ENCODE measurements at regions not wholly inside any gene's neighbourhood (a gene's known extent, or its start where the extent isn't known, plus 50 kb on each side); places are given as distances from the start of the nearest gene placed in this dataset.

DNA sequence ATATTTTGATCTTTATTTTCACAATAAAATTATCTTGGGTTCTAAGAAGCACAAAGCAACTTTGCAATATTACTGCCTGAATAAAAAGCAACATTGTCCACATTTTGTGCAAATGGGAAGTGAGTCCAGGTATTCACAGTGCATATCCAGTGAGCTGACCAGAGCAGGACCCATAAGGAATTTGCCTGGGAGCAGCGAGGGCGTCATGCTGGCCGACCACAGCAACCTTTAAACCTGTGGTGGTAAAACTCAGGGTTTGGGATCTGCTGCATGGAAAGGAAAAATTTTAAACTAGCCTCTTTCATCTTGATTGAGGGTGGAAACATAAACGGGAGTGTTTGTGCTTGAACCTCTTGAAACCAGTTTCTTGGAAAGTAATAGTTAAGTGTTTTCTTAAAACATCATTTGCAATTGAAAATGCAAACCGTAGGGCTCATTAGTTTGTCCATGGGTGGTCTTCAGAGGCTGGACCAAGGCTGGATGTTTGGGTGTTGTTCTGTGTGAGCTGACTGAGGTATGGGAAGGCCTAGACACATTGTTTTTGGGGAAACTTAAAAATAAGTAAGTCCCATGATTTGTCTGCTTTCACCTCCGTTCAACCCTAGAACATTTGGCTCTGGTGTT, 85.0 kb upstream of the ANKH start:
- ATAC-seq = no peak
- TF ChIP-seq, protein P1, sequence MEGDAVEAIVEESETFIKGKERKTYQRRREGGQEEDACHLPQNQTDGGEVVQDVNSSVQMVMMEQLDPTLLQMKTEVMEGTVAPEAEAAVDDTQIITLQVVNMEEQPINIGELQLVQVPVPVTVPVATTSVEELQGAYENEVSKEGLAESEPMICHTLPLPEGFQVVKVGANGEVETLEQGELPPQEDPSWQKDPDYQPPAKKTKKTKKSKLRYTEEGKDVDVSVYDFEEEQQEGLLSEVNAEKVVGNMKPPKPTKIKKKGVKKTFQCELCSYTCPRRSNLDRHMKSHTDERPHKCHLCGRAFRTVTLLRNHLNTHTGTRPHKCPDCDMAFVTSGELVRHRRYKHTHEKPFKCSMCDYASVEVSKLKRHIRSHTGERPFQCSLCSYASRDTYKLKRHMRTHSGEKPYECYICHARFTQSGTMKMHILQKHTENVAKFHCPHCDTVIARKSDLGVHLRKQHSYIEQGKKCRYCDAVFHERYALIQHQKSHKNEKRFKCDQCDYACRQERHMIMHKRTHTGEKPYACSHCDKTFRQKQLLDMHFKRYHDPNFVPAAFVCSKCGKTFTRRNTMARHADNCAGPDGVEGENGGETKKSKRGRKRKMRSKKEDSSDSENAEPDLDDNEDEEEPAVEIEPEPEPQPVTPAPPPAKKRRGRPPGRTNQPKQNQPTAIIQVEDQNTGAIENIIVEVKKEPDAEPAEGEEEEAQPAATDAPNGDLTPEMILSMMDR (IDR thresholded peaks at IDR 0.05) = no peak
- Histone ChIP-seq H3K4me3 (no peak overlapping the region), H3K27me3 (no peaks in the 10 kb centered on the region), H3K27ac (no peak overlapping the region), H3K9me3 (no peaks in the 10 kb centered on the region), H3K36me3 (no peaks in the 10 kb centered on the region), H3K4me1 (no peaks in the 10 kb centered on the region)
- intact Hi-C loops (cut with DNase I) = no loop called here
- DNase-seq = no peak

DNA sequence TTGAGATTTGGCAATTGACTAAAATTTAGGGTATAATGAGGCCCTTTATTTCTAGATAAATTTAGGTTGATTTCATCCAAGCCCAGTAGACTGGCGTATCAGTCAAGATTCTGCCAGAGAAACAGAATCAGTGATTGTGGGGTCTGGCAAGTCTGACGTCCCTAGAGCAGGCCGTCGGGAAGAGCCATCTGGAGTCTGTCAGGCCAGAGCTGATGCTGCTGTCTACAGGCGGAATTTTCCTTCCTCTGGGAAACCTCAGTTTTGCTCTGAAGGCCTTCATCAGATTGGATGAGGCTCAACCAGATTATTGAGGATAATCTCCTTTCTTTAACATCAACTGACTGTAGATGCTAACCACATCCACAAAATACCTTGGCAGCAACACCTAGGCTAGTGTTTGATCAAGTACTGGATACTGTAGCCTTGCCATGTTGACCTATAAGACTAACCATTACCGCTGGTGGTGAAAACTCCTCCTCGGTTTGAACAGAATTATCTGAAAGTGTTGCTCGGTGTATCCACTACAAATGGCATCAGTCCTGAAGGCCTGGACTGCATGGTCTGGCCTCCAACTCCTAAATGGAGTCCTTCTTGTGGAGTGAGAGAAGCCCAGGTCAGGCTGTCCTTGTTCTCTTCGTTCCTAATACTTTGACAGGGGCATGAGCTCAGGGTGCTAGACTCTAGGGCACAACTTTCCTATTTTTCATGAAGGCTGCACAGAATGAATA, 83.2 kb upstream of the ANKH start:
- DNase-seq (peak in 1 of 4 donors; percentile 7), ATAC-seq (no peak)
- TF ChIP-seq, protein P1 (IDR thresholded peaks at IDR 0.05) = no peak
- Histone ChIP-seq H3K9me3 (no peaks in the 10 kb centered on the region), H3K27ac (no peak overlapping the region), H3K36me3 (no peaks in the 10 kb centered on the region), H3K27me3 (no peaks in the 10 kb centered on the region), H3K4me1 (no peaks in the 10 kb centered on the region), H3K4me3 (no peak overlapping the region)
- intact Hi-C loops (cut with DNase I) = no loop called here

DNA sequence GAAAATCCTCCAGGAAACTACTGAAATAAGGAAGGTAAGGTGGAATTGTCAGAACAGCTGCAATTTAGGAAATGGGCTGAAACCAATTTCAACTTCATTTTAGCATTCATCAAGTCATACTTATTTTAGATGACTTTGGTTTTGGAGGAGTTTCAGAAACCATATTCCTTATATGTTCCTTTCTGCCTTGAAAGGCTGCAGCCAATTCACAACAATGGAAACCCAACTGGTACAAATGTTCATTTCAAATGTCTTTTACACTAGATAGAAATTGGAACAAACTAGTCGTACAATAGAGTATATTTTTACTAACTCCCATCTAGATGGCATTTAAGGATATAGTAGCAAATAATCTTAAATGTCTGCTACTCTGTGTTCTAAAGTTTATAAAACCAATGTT, 82.6 kb upstream of the ANKH start:
- Histone ChIP-seq H3K4me1 (no peaks in the 10 kb centered on the region), H3K27ac (no peak overlapping the region), H3K27me3 (no peaks in the 10 kb centered on the region), H3K9me3 (no peaks in the 10 kb centered on the region), H3K4me3 (no peak overlapping the region), H3K36me3 (no peaks in the 10 kb centered on the region)
- intact Hi-C loops (cut with DNase I) = no loop called here
- ATAC-seq (no peak), DNase-seq (no peak)
- TF ChIP-seq, protein P1 (IDR thresholded peaks at IDR 0.05) = no peak

DNA sequence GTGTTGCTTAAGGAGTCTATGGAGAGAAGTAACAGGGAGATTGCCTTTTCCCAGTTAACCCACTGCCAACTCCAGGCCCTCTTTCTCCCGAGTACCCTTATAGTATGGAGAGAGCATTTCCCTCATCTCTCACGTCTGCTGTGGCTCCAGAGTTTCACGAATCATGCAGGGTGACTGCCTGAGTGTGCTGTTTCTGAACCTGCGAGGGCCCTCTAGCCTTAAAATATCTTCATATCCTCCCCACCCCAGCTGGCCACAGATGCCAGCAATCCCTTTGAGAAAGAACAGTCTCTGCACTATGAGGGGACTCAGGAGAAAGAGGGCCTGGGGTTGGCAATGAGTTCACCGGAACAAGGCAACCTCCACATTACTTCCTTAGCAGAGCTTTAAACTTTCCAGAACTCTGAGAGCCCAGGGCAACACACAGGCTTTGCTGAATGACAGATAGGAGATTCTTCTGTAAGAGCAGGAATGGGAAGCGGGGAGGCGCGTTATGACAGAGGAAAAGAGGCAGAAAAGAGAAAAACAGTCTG, 81.6 kb upstream of the ANKH start:
- Histone ChIP-seq H3K9me3 (no peaks in the 10 kb centered on the region), H3K4me3 (no peak overlapping the region), H3K27me3 (no peaks in the 10 kb centered on the region), H3K27ac (no peak overlapping the region), H3K4me1 (no peaks in the 10 kb centered on the region), H3K36me3 (no peaks in the 10 kb centered on the region)
- intact Hi-C loops (cut with DNase I) = no loop called here
- no peak for ATAC-seq
- no peak for DNase-seq
- TF ChIP-seq, protein P1 (IDR thresholded peaks at IDR 0.05) = no peak

DNA sequence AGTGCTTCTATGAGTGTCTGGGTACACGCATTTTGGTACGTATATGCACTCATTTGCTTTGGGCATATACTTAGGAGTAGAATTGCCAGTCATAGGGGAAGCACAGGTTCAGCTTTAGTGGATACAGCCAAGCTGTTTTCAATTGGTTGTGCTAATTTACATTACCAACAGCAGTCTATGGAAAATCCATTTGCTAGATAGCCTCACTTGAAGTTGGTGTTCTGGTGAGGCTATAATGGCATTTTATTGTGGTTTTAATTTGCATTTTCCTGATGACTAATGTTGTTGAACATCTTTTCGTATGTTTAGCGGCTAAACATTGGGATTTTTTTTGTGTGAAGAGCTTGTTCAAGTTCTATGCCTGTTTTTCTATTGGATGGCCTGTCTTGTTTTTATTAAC, 76.8 kb upstream of the ANKH start:
- no peaks in the 10 kb centered on the region for H3K27me3 ChIP-seq
- ATAC-seq (no peak), DNase-seq (no peak)
- no peaks in the 10 kb centered on the region for H3K4me1 ChIP-seq
- intact Hi-C loops (cut with DNase I) = no loop called here
- TF ChIP-seq, protein P1 (IDR thresholded peaks at IDR 0.05) = no peak
- no peaks in the 10 kb centered on the region for H3K9me3 ChIP-seq
- H3K4me3 ChIP-seq = no peak overlapping the region
- no peak overlapping the region for H3K27ac ChIP-seq
- H3K36me3 ChIP-seq = no peaks in the 10 kb centered on the region

All from left lung (tissue), 4 donors.